Esophagus squamous epithelium (tissue), 5 donors: ENCODE measurements at regions not wholly inside any gene's neighbourhood (a gene's known extent, or its start where the extent isn't known, plus 50 kb on each side); places are given as distances from the start of the nearest gene placed in this dataset.

Source experiments
- DNase-seq: peaks from one replicate; lab custom pipeline; 2025; lab: John Stamatoyannopoulos, UW
- H3K27ac ChIP-seq, 4 donors: fragments of 200-600 bp; sonication (generic); one replicate each; pipeline ENCODE4 v1.5.1; 2016 to 2019; ENCODE audit warnings: mild to moderate bottlenecking in 1 of 4
- H3K27me3 ChIP-seq, 4 donors: fragments of 200-600 bp; sonication (generic); 1 replicate in 3 of 4; 2 replicates in 1 of 4; pipeline versions ENCODE4 v1.5.1 to v1.6.0; 2017 to 2021; ENCODE audit warnings: antibody characterized with exemption in 1 of 4
- H3K36me3 ChIP-seq, 3 donors: fragments of 200-600 bp; sonication (generic); one replicate each; pipeline ENCODE4 v1.5.1; 2016 to 2019
- H3K4me1 ChIP-seq, 3 donors: fragments of 200-600 bp; sonication (generic); one replicate each; pipeline ENCODE4 v1.5.1; 2017 to 2019
- H3K4me3 ChIP-seq, 4 donors: fragments of 200-600 bp; sonication (generic); 1 replicate in 3 of 4; 2 replicates in 1 of 4; pipeline ENCODE4 v1.5.1; 2016 to 2019; ENCODE audit warnings: mild to moderate bottlenecking in 2 of 4, moderate library complexity in 1 of 4
- H3K9me3 ChIP-seq, 3 donors: fragments of 200-600 bp; sonication (generic); one replicate each; pipeline ENCODE4 v1.5.1; 2016 to 2019
- POLR2A ChIP-seq, 4 donors: fragments of 450-650 bp; IDR thresholded peaks; one replicate each; pipeline ENCODE4 v1.6.1; 2017; ENCODE audit warnings: antibody characterized with exemption in 4 of 4, mild to moderate bottlenecking in 4 of 4, moderate library complexity in 3 of 4
- WGBS, 2 donors: methylation state at CpG; one replicate each; pipeline ENCODE4 v1.1.5; 2018; 5-methylcytosine and 5-hydroxymethylcytosine counted together
- intact Hi-C: fragments of 100-400 bp; cut with DNase I; formaldehyde crosslinking; loops from one replicate; pipeline ENCODE4 v1.15.0; 2022
- TF ChIP-seq, protein P1 (sequence below), 6 experiments: fragments of 450-650 bp in 4 of 6; fragments of 200-600 bp in 2 of 6; sonication (generic) in 2 of 6; IDR thresholded peaks; one replicate each; pipeline ENCODE4 v1.5.1; 2016 to 2019; ENCODE audit warnings: antibody characterized with exemption in 6 of 6, mild to moderate bottlenecking in 4 of 6, moderate library complexity in 4 of 6
- donor health status: DM: yes; HTN: yes; CAD: no.

GRCh38 chr18:29925566-29925965, 1117.0 kb downstream of the DSC3 start:
- H3K9me3 ChIP-seq: no peaks in the 10 kb centered on the region
- WGBS, 2 donors: 82 to 87% methylated on average over 1 of the region's 1 CpG
- no peaks in the 10 kb centered on the region for H3K4me1 ChIP-seq
- no peaks in the 10 kb centered on the region for H3K36me3 ChIP-seq
- H3K27ac ChIP-seq: no peak overlapping the region
- H3K27me3 ChIP-seq: no peaks in the 10 kb centered on the region
- no peak overlapping the region for H3K4me3 ChIP-seq
- TF ChIP-seq, protein P1, sequence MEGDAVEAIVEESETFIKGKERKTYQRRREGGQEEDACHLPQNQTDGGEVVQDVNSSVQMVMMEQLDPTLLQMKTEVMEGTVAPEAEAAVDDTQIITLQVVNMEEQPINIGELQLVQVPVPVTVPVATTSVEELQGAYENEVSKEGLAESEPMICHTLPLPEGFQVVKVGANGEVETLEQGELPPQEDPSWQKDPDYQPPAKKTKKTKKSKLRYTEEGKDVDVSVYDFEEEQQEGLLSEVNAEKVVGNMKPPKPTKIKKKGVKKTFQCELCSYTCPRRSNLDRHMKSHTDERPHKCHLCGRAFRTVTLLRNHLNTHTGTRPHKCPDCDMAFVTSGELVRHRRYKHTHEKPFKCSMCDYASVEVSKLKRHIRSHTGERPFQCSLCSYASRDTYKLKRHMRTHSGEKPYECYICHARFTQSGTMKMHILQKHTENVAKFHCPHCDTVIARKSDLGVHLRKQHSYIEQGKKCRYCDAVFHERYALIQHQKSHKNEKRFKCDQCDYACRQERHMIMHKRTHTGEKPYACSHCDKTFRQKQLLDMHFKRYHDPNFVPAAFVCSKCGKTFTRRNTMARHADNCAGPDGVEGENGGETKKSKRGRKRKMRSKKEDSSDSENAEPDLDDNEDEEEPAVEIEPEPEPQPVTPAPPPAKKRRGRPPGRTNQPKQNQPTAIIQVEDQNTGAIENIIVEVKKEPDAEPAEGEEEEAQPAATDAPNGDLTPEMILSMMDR (IDR thresholded peaks at IDR 0.05): no peak
- no peak for TF ChIP-seq POLR2A (IDR thresholded peaks at IDR 0.05)
- no peak for DNase-seq
- intact Hi-C loops: no loop called here

DNA sequence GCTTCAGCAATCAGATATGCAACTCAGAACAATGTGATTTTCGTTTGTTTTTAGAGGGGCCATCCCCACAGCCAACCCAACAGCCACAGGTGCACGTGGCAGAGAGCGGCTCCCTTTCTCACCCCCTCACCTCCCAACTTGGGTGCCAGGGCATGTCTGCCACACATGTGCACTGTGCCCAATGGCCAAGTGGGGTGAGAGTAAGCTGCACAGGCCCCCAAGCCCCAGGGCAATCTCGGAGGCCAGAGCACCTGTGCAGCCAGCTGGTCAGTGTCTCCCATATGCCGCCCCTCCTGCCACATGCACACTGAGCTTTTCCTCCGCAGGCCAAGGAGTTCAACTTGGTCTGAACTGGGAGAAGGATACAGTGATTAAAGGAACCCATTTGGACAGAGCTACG, 1130.2 kb downstream of the DSC3 start:
- intact Hi-C loops: no loop called here
- Histone ChIP-seq H3K4me1 (no peaks in the 10 kb centered on the region), H3K36me3 (no peaks in the 10 kb centered on the region), H3K27ac (no peak overlapping the region), H3K27me3 (no peaks in the 10 kb centered on the region), H3K9me3 (no peaks in the 10 kb centered on the region), H3K4me3 (no peak overlapping the region)
- TF ChIP-seq, protein P1 (IDR thresholded peaks at IDR 0.05): no peak
- no peak for TF ChIP-seq POLR2A (IDR thresholded peaks at IDR 0.05)
- no peak for DNase-seq
- 71 to 72% methylated on average over 5 to 6 of the region's 7 CpGs for WGBS, 2 donors

GRCh38 chr18:29892960-29893558, 1149.5 kb downstream of the DSC3 start:
- intact Hi-C loops: no loop called here
- no peak for DNase-seq
- Histone ChIP-seq H3K4me1 (no peaks in the 10 kb centered on the region), H3K36me3 (no peaks in the 10 kb centered on the region), H3K27ac (no peak overlapping the region), H3K27me3 (no peaks in the 10 kb centered on the region), H3K9me3 (no peaks in the 10 kb centered on the region), H3K4me3 (no peak overlapping the region)
- WGBS, 2 donors: 44 to 56% methylated on average over 2 of the region's 2 CpGs
- TF ChIP-seq, protein P1 (IDR thresholded peaks at IDR 0.05): no peak
- TF ChIP-seq POLR2A (IDR thresholded peaks at IDR 0.05): no peak

DNA sequence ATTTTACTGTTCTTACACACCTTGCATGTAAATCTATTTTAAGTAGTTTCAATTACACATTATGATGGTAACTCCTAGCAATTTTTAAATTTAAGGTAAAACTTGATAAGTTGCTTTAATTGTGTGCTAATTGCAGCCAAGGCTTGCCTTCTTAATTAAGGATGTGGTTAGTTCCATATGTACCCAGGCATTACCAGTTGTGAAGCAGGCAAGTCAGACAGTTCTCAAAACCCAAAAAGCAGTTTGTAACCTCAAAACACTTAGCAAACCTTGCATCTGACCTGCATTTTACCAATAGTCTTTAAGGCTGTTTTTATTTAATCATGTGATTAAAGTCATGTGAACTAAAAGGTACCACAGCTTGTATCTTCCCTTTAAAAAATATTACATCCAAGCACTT, 1159.4 kb downstream of the DSC3 start:
- Histone ChIP-seq H3K36me3 (no peaks in the 10 kb centered on the region), H3K27me3 (no peaks in the 10 kb centered on the region), H3K27ac (no peak overlapping the region), H3K4me3 (no peak overlapping the region), H3K9me3 (no peaks in the 10 kb centered on the region), H3K4me1 (no peaks in the 10 kb centered on the region)
- intact Hi-C loops: no loop called here
- no peak for TF ChIP-seq POLR2A (IDR thresholded peaks at IDR 0.05)
- TF ChIP-seq, protein P1 (IDR thresholded peaks at IDR 0.05): no peak
- DNase-seq: no peak

- no peak for TF ChIP-seq POLR2A (IDR thresholded peaks at IDR 0.05)
- TF ChIP-seq, protein P1 (IDR thresholded peaks at IDR 0.05): no peak
- Histone ChIP-seq H3K27me3 (no peaks in the 10 kb centered on the region), H3K4me1 (no peaks in the 10 kb centered on the region), H3K36me3 (no peaks in the 10 kb centered on the region), H3K4me3 (no peak overlapping the region), H3K27ac (no peak overlapping the region), H3K9me3 (no peaks in the 10 kb centered on the region)
- intact Hi-C loops: no loop called here
- 24 to 54% methylated on average over 1 of the region's 1 CpG for WGBS, 2 donors
- DNase-seq: no peak
Measured at GRCh38 chr18:29882620-29883019, 1159.9 kb downstream of the DSC3 start.
